Hepatocyte (in vitro differentiated cells): ENCODE measurements at regions not wholly inside any gene's neighbourhood (a gene's known extent, or its start where the extent isn't known, plus 50 kb on each side); places are given as distances from the start of the nearest gene placed in this dataset.

Experiments used
- DNase-seq: peaks from one replicate; pipeline ENCODE4 v3.0.0-alpha.2; 2016; ENCODE audit warnings: low spot score
- H2AFZ ChIP-seq: fragments of 200-600 bp; sonication (generic); 2 replicates; pipeline ENCODE4 v1.6.0; 2016; ENCODE audit warnings: antibody characterized with exemption, mild to moderate bottlenecking
- H3K27ac ChIP-seq: fragments of 200-600 bp; sonication (generic); 2 replicates; pipeline ENCODE4 v1.5.1; 2016; ENCODE audit warnings: mild to moderate bottlenecking
- H3K27me3 ChIP-seq: fragments of 200-600 bp; sonication (generic); 2 replicates; pipeline ENCODE4 v1.6.1; 2016
- H3K36me3 ChIP-seq: fragments of 200-600 bp; sonication (generic); replicated peaks from 2 replicates; pipeline ENCODE4 v1.5.1; 2016; ENCODE audit warnings: low read depth; ENCODE audit not compliant: insufficient read depth
- H3K4me1 ChIP-seq: fragments of 200-600 bp; sonication (generic); 2 replicates; pipeline ENCODE4 v1.5.1; 2016; ENCODE audit warnings: mild to moderate bottlenecking, moderate library complexity; ENCODE audit not compliant: insufficient read depth
- H3K4me2 ChIP-seq: fragments of 200-600 bp; sonication (generic); 2 replicates; pipeline ENCODE4 v1.6.0; 2016
- H3K4me3 ChIP-seq: fragments of 200-600 bp; sonication (generic); 2 replicates; pipeline ENCODE4 v1.5.1; 2016; ENCODE audit warnings: mild to moderate bottlenecking
- H3K79me2 ChIP-seq: fragments of 200-600 bp; sonication (generic); 2 replicates; pipeline ENCODE4 v1.6.0; 2017; ENCODE audit warnings: mild to moderate bottlenecking
- H3K9me2 ChIP-seq: fragments of 200-600 bp; sonication (generic); replicated peaks from 2 replicates; pipeline ENCODE4 v1.6.0; 2017; ENCODE audit warnings: mild to moderate bottlenecking; ENCODE audit not compliant: insufficient read depth
- H3K9me3 ChIP-seq: fragments of 200-600 bp; sonication (generic); 2 replicates; pipeline ENCODE4 v1.5.1; 2016; ENCODE audit warnings: low read depth, mild to moderate bottlenecking
- H4K20me1 ChIP-seq: fragments of 200-600 bp; sonication (generic); 2 replicates; pipeline ENCODE4 v1.6.0; 2016; ENCODE audit warnings: mild to moderate bottlenecking; ENCODE audit not compliant: insufficient read depth, poor library complexity, severe bottlenecking
- EZH2 ChIP-seq: fragments of 200-600 bp; sonication (generic); IDR thresholded peaks from 2 replicates; pipeline ENCODE4 v1.6.1; 2016; ENCODE audit warnings: antibody characterized with exemption, mild to moderate bottlenecking, borderline replicate concordance
- EZH2phosphoT487 ChIP-seq: fragments of 200-600 bp; sonication (generic); IDR thresholded peaks from one replicate; pipeline ENCODE4 v1.6.1; 2018; ENCODE audit warnings: antibody characterized with exemption, mild to moderate bottlenecking, low read depth, moderate library complexity; ENCODE audit not compliant: unreplicated experiment, severe bottlenecking
- WGBS: methylation state at CpG from one replicate; pipeline ENCODE4 v1.1.6; 2016; ENCODE audit warnings: low lambda C conversion rate; ENCODE audit errors: missing lambda C conversion rate; 5-methylcytosine and 5-hydroxymethylcytosine counted together
- TF ChIP-seq, protein P1 (sequence below): fragments of 200-600 bp; sonication (generic); IDR thresholded peaks from 2 replicates; pipeline ENCODE4 v1.5.1; 2016; ENCODE audit warnings: antibody characterized with exemption, mild to moderate bottlenecking; ENCODE audit not compliant: poor library complexity

DNA sequence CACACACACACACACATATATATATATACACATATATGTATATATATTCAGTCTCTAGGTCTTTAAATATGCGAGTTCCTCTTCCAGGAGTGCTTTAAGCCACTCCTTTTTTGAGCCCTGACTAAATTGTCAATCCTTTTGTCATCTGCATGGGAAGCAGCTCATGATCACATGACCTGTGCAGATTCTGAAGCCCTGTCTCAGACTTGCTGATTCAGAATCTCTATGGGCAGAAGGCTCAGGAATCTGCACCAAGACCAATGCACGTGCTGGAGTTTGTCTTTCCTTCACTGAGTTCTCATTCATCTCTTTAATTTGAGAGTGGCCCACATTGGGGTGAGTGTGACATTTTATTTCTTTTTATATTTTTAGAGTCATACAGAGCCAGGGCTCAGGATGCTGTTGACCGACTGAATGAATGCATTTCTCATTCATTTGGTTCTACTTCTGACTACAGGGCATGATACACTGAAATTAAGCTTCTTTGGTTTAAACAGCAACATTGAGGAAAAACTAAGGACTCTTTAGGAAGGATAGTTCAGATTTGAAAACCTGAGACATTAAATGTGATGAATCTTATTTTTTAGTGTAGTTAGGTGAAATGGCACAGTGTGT is 307.5 kb downstream of the EDEM1 start:
- Histone ChIP-seq H3K27me3 (no peaks in the 10 kb centered on the region), H3K27ac (no peak overlapping the region), H3K36me3 (no peaks in the 10 kb centered on the region), H2AFZ (no peak overlapping the region), H3K4me2 (no peak overlapping the region), H3K9me3 (no peaks in the 10 kb centered on the region), H4K20me1 (no peaks in the 10 kb centered on the region), H3K4me3 (no peak overlapping the region), H3K4me1 (no peaks in the 10 kb centered on the region), H3K79me2 (no peaks in the 10 kb centered on the region), H3K9me2 (no peaks in the 10 kb centered on the region)
- WGBS: 88% methylated on average over 3 of the region's 3 CpGs
- TF ChIP-seq, protein P1, sequence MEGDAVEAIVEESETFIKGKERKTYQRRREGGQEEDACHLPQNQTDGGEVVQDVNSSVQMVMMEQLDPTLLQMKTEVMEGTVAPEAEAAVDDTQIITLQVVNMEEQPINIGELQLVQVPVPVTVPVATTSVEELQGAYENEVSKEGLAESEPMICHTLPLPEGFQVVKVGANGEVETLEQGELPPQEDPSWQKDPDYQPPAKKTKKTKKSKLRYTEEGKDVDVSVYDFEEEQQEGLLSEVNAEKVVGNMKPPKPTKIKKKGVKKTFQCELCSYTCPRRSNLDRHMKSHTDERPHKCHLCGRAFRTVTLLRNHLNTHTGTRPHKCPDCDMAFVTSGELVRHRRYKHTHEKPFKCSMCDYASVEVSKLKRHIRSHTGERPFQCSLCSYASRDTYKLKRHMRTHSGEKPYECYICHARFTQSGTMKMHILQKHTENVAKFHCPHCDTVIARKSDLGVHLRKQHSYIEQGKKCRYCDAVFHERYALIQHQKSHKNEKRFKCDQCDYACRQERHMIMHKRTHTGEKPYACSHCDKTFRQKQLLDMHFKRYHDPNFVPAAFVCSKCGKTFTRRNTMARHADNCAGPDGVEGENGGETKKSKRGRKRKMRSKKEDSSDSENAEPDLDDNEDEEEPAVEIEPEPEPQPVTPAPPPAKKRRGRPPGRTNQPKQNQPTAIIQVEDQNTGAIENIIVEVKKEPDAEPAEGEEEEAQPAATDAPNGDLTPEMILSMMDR: no peak
- TF ChIP-seq EZH2phosphoT487 (no peak), EZH2 (no peak)
- no peak for DNase-seq

DNA sequence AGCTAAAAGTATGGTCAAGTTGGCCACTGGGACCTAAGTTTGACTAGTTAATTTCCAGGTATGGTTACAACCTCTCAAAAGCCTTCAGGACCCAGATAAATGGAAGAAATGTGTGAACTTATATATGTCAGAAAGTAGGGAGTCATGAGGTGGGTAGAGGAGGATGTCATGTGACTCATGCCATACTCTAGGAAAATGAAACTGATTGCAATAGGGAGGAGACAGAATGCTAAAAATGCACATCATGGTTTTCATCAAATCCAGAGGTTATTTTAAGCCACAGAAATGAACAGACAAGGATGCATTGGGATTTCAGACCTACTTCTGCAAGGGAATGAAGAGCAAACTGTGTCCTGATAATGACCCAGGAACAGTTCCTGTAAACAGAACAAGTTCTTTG is 310.0 kb downstream of the EDEM1 start:
- H4K20me1 ChIP-seq: no peaks in the 10 kb centered on the region
- no peak overlapping the region for H3K4me2 ChIP-seq
- no peaks in the 10 kb centered on the region for H3K4me1 ChIP-seq
- no peak overlapping the region for H2AFZ ChIP-seq
- no peak for DNase-seq
- no peaks in the 10 kb centered on the region for H3K36me3 ChIP-seq
- TF ChIP-seq EZH2phosphoT487 (no peak), EZH2 (no peak)
- TF ChIP-seq, protein P1: no peak
- H3K4me3 ChIP-seq: no peak overlapping the region
- no peaks in the 10 kb centered on the region for H3K9me3 ChIP-seq
- H3K9me2 ChIP-seq: no peaks in the 10 kb centered on the region
- no peak overlapping the region for H3K27ac ChIP-seq
- no peaks in the 10 kb centered on the region for H3K27me3 ChIP-seq
- H3K79me2 ChIP-seq: no peaks in the 10 kb centered on the region

DNA sequence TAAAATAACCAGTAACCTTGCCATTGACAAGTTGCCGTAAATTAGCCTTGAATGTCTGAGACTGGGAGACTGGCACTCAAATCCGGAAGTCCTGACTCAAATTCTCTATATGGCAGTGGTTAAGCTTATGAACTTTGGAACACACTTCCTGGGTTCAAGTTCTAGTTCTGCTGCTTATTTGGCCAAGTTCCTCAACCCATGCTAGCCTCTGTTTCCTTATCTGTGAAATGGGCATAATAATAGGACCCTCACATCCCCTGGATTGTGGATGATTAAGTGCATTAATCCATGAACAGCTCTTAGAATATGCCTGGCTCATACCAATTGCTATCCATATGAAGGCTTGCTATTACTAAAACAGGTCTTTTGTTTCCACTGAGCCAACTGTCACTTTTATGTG is 311.5 kb downstream of the EDEM1 start:
- no peaks in the 10 kb centered on the region for H3K4me1 ChIP-seq
- no peaks in the 10 kb centered on the region for H3K79me2 ChIP-seq
- no peak overlapping the region for H3K4me2 ChIP-seq
- H3K27ac ChIP-seq: no peak overlapping the region
- H4K20me1 ChIP-seq: no peaks in the 10 kb centered on the region
- H3K36me3 ChIP-seq: no peaks in the 10 kb centered on the region
- 95% methylated on average over 2 of the region's 2 CpGs for WGBS
- no peak for DNase-seq
- H3K9me3 ChIP-seq: no peaks in the 10 kb centered on the region
- no peak overlapping the region for H3K4me3 ChIP-seq
- H3K9me2 ChIP-seq: no peaks in the 10 kb centered on the region
- TF ChIP-seq, protein P1: no peak
- TF ChIP-seq EZH2phosphoT487: no peak
- no peak for TF ChIP-seq EZH2
- no peaks in the 10 kb centered on the region for H3K27me3 ChIP-seq
- H2AFZ ChIP-seq: no peak overlapping the region

DNA sequence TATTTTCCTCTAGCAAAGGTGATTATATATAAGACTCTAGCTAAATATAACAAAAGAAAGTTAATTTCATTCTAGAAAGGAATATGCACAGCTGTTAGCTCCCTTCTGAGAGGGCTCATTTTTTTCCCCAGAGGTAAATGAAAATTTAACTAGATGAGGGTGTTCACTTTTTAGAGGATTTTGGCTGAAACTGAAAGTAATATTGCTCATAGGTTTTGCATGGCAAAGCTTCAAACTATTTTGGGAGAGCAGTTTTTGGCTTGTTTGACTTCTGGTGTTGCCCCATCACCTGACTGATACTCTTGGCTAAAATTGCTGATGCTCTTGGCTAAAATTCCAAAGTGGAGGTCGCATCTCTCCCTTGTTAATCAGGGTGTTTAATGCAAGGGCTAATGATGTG is 311.9 kb downstream of the EDEM1 start:
- Histone ChIP-seq H4K20me1 (no peaks in the 10 kb centered on the region), H3K79me2 (no peaks in the 10 kb centered on the region), H3K4me1 (no peaks in the 10 kb centered on the region), H3K4me3 (no peak overlapping the region), H2AFZ (no peak overlapping the region), H3K9me3 (no peaks in the 10 kb centered on the region), H3K4me2 (no peak overlapping the region), H3K9me2 (no peaks in the 10 kb centered on the region), H3K27ac (no peak overlapping the region), H3K27me3 (no peaks in the 10 kb centered on the region), H3K36me3 (no peaks in the 10 kb centered on the region)
- TF ChIP-seq EZH2phosphoT487 (no peak), EZH2 (no peak)
- TF ChIP-seq, protein P1: no peak
- no peak for DNase-seq
- WGBS: 79% methylated on average over 1 of the region's 1 CpG
